SK-N-SH (cell line): ENCODE measurements at regions not wholly inside any gene's neighbourhood (a gene's known extent, or its start where the extent isn't known, plus 50 kb on each side); places are given as distances from the start of the nearest gene placed in this dataset.

Experiments
- CTCF ChIA-PET: fragments of 300-600, 350-600 bp; formaldehyde crosslinking; extraction: SDS; loops from one replicate; lab custom pipeline; 2021; lab: Yijun Ruan, JAX
- POLR2A ChIA-PET: fragments of 350-600 bp; sonication (Branson Sonifier 250); formaldehyde crosslinking; extraction: SDS; loops from one replicate; lab custom pipeline; 2020; ENCODE audit warnings: antibody characterized with exemption, inconsistent platforms; lab: Yijun Ruan, JAX
- DNase-seq: peaks from one replicate; pipeline ENCODE4 v3.0.0; 2012
- H2AFZ ChIP-seq: fragments of 200-600 bp; sonication (generic); 2 replicates; pipeline ENCODE4 v1.8.1; 2016; ENCODE audit warnings: antibody characterized with exemption, mild to moderate bottlenecking, low read depth
- H3F3A ChIP-seq: fragments of 200-600 bp; sonication (generic); replicated peaks from 2 replicates; pipeline ENCODE3; 2016; ENCODE audit warnings: antibody characterized with exemption, mild to moderate bottlenecking; ENCODE audit not compliant: insufficient read depth
- H3K27ac ChIP-seq, 2 experiments: fragments of 200-500 bp in 1 of 2; fragments of 200-600 bp in 1 of 2; sonication (Bioruptor generic) in 1 of 2; sonication (generic), shearing (Covaris generic) in 1 of 2; 2 replicates each; pipeline versions ENCODE4 v1.5.1 to v1.6.1; 2014 to 2016; ENCODE audit warnings: low read depth in 2 of 2, inconsistent platforms in 1 of 2, low read length in 1 of 2, mild to moderate bottlenecking in 1 of 2, mixed read lengths in 1 of 2
- H3K27me3 ChIP-seq: fragments of 200-600 bp; sonication (generic), shearing (Covaris generic); 2 replicates; pipeline ENCODE4 v1.6.1; 2016; ENCODE audit warnings: mixed run types; ENCODE audit not compliant: insufficient read depth
- H3K36me3 ChIP-seq, 2 experiments: fragments of 200-500 bp in 1 of 2; fragments of 200-600 bp in 1 of 2; sonication (Bioruptor generic) in 1 of 2; sonication (generic) in 1 of 2; replicated peaks in 1 of 2; 2 replicates each; pipeline versions ENCODE3 to v1.5.1; 2014 to 2016; ENCODE audit warnings: low read length in 1 of 2, mild to moderate bottlenecking in 1 of 2; ENCODE audit not compliant: insufficient read depth in 2 of 2, control insufficient read depth in 1 of 2
- H3K4me1 ChIP-seq, 2 experiments: fragments of 200-500 bp in 1 of 2; fragments of 200-600 bp in 1 of 2; sonication (Bioruptor generic) in 1 of 2; sonication (generic), shearing (Covaris generic) in 1 of 2; 2 replicates each; pipeline versions ENCODE4 v1.5.1 to v1.6.1; 2014 to 2016; ENCODE audit warnings: low read depth in 1 of 2, low read length in 1 of 2, mixed run types in 1 of 2; ENCODE audit not compliant: insufficient read depth in 2 of 2, control insufficient read depth in 1 of 2
- H3K4me2 ChIP-seq: fragments of 200-600 bp; sonication (generic), shearing (Covaris generic); 2 replicates; pipeline ENCODE4 v1.6.1; 2017; ENCODE audit warnings: mixed run types
- H3K4me3 ChIP-seq, 2 experiments: fragments of 200-500 bp in 1 of 2; fragments of 200-600 bp in 1 of 2; sonication (Bioruptor generic) in 1 of 2; sonication (generic), shearing (Covaris generic) in 1 of 2; 2 replicates each; pipeline versions ENCODE4 v1.5.1 to v1.8.1; 2014 to 2016; ENCODE audit warnings: low read depth in 2 of 2, inconsistent platforms in 1 of 2, low read length in 1 of 2, mild to moderate bottlenecking in 1 of 2, mixed read lengths in 1 of 2, moderate library complexity in 1 of 2
- H3K79me2 ChIP-seq: fragments of 200-600 bp; sonication (generic); 2 replicates; pipeline ENCODE4 v1.8.1; 2017; ENCODE audit warnings: mild to moderate bottlenecking; ENCODE audit not compliant: insufficient read depth
- H3K9ac ChIP-seq: fragments of 200-600 bp; sonication (generic); 2 replicates; pipeline ENCODE4 v1.6.1; 2017; ENCODE audit warnings: mixed run types
- H3K9me2 ChIP-seq: fragments of 200-600 bp; sonication (generic); 2 replicates; pipeline ENCODE4 v1.6.1; 2017; ENCODE audit warnings: mixed run types
- H3K9me3 ChIP-seq: fragments of 200-600 bp; sonication (generic); 2 replicates; pipeline ENCODE4 v1.6.1; 2017; ENCODE audit warnings: mixed run types, mild to moderate bottlenecking, moderate library complexity
- H4K20me1 ChIP-seq: fragments of 200-600 bp; sonication (generic); 2 replicates; pipeline ENCODE4 v1.6.1; 2017; ENCODE audit warnings: mild to moderate bottlenecking, mixed run types; ENCODE audit not compliant: insufficient read depth
- CTCF ChIP-seq: fragments of 200-600 bp; sonication (generic); IDR thresholded peaks from 2 replicates; pipeline ENCODE4 v1.6.1; 2017; ENCODE audit warnings: antibody characterized with exemption, mild to moderate bottlenecking, moderate library complexity
- EP300 ChIP-seq, 2 experiments: IDR thresholded peaks; 2 replicates each; pipeline versions ENCODE4 v1.4.0 to v1.6.1; 2012; ENCODE audit warnings: borderline replicate concordance in 1 of 2, low read depth in 1 of 2, low read length in 1 of 2
- EZH2phosphoT487 ChIP-seq: fragments of 200-600 bp; sonication (generic); IDR thresholded peaks from 2 replicates; pipeline ENCODE4 v1.6.1; 2017; ENCODE audit warnings: low read depth, mixed run types, mild to moderate bottlenecking, antibody characterized with exemption, moderate library complexity, borderline replicate concordance
- FOXJ3 ChIP-seq: sonication (generic); formaldehyde crosslinking; IDR thresholded peaks from 2 replicates; pipeline ENCODE4 v1.5.1; 2020; ENCODE audit warnings: mild to moderate bottlenecking, missing genetic modification reagents
- FOXM1 ChIP-seq: IDR thresholded peaks from 2 replicates; pipeline ENCODE4 v1.4.0; 2012; ENCODE audit warnings: low read depth, mild to moderate bottlenecking
- GATA2 ChIP-seq: sonication (generic); formaldehyde crosslinking; IDR thresholded peaks from 2 replicates; pipeline ENCODE4 v1.5.0; 2020; ENCODE audit warnings: mild to moderate bottlenecking, missing genetic modification reagents
- JUND ChIP-seq: IDR thresholded peaks from 2 replicates; pipeline ENCODE4 v1.4.0; 2012
- MEF2A ChIP-seq: IDR thresholded peaks from 2 replicates; pipeline ENCODE4 v1.4.0; 2012; ENCODE audit warnings: low read depth, borderline replicate concordance
- MXI1 ChIP-seq: IDR thresholded peaks from 2 replicates; pipeline ENCODE4 v1.6.1; 2012; ENCODE audit warnings: mild to moderate bottlenecking, low read depth, low read length, improper control_type of control experiment
- RCOR1 ChIP-seq: fragments of 150-350 bp; IDR thresholded peaks from 2 replicates; pipeline ENCODE4 v1.6.1; 2017; ENCODE audit warnings: antibody characterized with exemption, low read length
- SIN3A ChIP-seq: IDR thresholded peaks from 2 replicates; pipeline ENCODE4 v1.6.1; 2012; ENCODE audit warnings: low read depth, mild to moderate bottlenecking, low read length, moderate library complexity, borderline replicate concordance
- TAF1 ChIP-seq: IDR thresholded peaks from 2 replicates; pipeline ENCODE4 v1.6.1; 2012; ENCODE audit warnings: low read depth, mild to moderate bottlenecking, low read length, moderate library complexity, borderline replicate concordance
- USF2 ChIP-seq: fragments of 150-350 bp; IDR thresholded peaks from 2 replicates; pipeline ENCODE4 v1.6.1; 2017; ENCODE audit warnings: antibody characterized with exemption, low read length, low read depth, borderline replicate concordance
- WGBS: methylation state at CpG from one replicate; pipeline ENCODE4 v1.1.6; 2017; ENCODE audit warnings: low lambda C conversion rate; 5-methylcytosine and 5-hydroxymethylcytosine counted together
- TF ChIP-seq, protein P1 (sequence below): IDR thresholded peaks from 2 replicates; pipeline ENCODE4 v1.4.0; 2012; ENCODE audit warnings: low read depth
- TF ChIP-seq, protein P2 (sequence below): IDR thresholded peaks from 2 replicates; pipeline ENCODE4 v1.6.1; 2012; ENCODE audit warnings: mild to moderate bottlenecking, low read depth, low read length, moderate library complexity
- TF ChIP-seq, protein P3 (sequence below): IDR thresholded peaks from 2 replicates; pipeline ENCODE4 v1.4.0; 2012; ENCODE audit warnings: low read depth, borderline replicate concordance
- TF ChIP-seq, protein P4 (sequence below): IDR thresholded peaks from 2 replicates; pipeline ENCODE4; 2012

DNA sequence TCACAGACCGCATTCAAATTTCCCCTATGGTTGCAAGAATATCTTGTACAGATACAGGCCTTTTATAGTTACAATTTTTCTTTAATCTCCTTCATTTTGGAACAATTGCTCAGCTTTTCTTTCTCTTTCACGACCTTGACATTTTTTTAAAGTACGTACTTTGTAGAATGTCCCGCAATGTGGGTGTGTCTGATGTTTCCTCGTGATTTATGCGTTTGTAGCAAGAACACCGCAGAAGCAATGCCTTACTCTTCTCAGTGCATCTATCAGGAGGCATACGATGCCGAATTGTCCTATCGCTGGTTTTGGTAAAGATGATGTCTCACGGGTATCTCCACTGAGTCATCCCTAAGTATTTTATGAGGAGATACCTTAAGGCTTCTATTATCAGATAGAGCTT is 76.9 kb upstream of the RALGPS2 start:
- no peaks in the 10 kb centered on the region for H3K79me2 ChIP-seq
- H3K4me3 ChIP-seq, result no peak overlapping the region
- peaks cover 18 to 29% of the 10 kb centered on the region in 2 experiments; a peak in 3 of 4 replicates for H3K4me1 ChIP-seq
- H2AFZ ChIP-seq, result no peak overlapping the region
- H3K36me3 ChIP-seq, result no peaks in the 10 kb centered on the region
- ChIA-PET POLR2A (no interaction called here), CTCF (no interaction called here)
- no peaks in the 10 kb centered on the region for H3K9me2 ChIP-seq
- TF ChIP-seq, protein P1, sequence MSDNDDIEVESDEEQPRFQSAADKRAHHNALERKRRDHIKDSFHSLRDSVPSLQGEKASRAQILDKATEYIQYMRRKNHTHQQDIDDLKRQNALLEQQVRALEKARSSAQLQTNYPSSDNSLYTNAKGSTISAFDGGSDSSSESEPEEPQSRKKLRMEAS, result no peak
- TF ChIP-seq EP300 (IDR thresholded peaks at IDR 0.05; ENCODE audit: borderline replicate concordance in 1 of 2, low read depth in 1 of 2, low read length in 1 of 2), result no peak
- no peak for TF ChIP-seq SIN3A
- no peak for TF ChIP-seq USF2
- TF ChIP-seq MXI1, result no peak
- no peak for TF ChIP-seq TAF1
- no peak for TF ChIP-seq JUND
- TF ChIP-seq FOXJ3 (CRISPR knock-in tag), result no peak
- TF ChIP-seq, protein P2, sequence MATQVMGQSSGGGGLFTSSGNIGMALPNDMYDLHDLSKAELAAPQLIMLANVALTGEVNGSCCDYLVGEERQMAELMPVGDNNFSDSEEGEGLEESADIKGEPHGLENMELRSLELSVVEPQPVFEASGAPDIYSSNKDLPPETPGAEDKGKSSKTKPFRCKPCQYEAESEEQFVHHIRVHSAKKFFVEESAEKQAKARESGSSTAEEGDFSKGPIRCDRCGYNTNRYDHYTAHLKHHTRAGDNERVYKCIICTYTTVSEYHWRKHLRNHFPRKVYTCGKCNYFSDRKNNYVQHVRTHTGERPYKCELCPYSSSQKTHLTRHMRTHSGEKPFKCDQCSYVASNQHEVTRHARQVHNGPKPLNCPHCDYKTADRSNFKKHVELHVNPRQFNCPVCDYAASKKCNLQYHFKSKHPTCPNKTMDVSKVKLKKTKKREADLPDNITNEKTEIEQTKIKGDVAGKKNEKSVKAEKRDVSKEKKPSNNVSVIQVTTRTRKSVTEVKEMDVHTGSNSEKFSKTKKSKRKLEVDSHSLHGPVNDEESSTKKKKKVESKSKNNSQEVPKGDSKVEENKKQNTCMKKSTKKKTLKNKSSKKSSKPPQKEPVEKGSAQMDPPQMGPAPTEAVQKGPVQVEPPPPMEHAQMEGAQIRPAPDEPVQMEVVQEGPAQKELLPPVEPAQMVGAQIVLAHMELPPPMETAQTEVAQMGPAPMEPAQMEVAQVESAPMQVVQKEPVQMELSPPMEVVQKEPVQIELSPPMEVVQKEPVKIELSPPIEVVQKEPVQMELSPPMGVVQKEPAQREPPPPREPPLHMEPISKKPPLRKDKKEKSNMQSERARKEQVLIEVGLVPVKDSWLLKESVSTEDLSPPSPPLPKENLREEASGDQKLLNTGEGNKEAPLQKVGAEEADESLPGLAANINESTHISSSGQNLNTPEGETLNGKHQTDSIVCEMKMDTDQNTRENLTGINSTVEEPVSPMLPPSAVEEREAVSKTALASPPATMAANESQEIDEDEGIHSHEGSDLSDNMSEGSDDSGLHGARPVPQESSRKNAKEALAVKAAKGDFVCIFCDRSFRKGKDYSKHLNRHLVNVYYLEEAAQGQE, result no peak
- TF ChIP-seq MEF2A, result no peak
- TF ChIP-seq, protein P3, sequence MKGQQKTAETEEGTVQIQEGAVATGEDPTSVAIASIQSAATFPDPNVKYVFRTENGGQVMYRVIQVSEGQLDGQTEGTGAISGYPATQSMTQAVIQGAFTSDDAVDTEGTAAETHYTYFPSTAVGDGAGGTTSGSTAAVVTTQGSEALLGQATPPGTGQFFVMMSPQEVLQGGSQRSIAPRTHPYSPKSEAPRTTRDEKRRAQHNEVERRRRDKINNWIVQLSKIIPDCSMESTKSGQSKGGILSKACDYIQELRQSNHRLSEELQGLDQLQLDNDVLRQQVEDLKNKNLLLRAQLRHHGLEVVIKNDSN, result no peak
- no peak for TF ChIP-seq FOXM1
- TF ChIP-seq CTCF, result no peak
- TF ChIP-seq EZH2phosphoT487, result no peak
- TF ChIP-seq, protein P4, sequence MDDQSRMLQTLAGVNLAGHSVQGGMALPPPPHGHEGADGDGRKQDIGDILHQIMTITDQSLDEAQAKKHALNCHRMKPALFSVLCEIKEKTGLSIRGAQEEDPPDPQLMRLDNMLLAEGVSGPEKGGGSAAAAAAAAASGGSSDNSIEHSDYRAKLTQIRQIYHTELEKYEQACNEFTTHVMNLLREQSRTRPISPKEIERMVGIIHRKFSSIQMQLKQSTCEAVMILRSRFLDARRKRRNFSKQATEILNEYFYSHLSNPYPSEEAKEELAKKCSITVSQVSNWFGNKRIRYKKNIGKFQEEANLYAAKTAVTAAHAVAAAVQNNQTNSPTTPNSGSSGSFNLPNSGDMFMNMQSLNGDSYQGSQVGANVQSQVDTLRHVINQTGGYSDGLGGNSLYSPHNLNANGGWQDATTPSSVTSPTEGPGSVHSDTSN, result no peak
- no peak for TF ChIP-seq GATA2 (CRISPR knock-in tag)
- TF ChIP-seq RCOR1, result no peak
- peaks cover 5% of the 10 kb centered on the region for H3F3A ChIP-seq
- H4K20me1 ChIP-seq, result no peaks in the 10 kb centered on the region
- H3K27me3 ChIP-seq, result no peaks in the 10 kb centered on the region
- no peak for DNase-seq
- no peaks in the 10 kb centered on the region for H3K9me3 ChIP-seq
- WGBS, result 90% methylated on average over 11 of the region's 11 CpGs
- no peak overlapping the region for H3K27ac ChIP-seq
- no peak overlapping the region for H3K4me2 ChIP-seq
- H3K9ac ChIP-seq, result no peak overlapping the region
